Fibroblast of upper back skin (primary cell): ENCODE measurements at regions not wholly inside any gene's neighbourhood (a gene's known extent, or its start where the extent isn't known, plus 50 kb on each side); places are given as distances from the start of the nearest gene placed in this dataset.
A peak's percentile ranks its signal among the peaks of the same experiment; 100 is the strongest.

Source experiments
- DNase-seq: peaks from one replicate; pipeline ENCODE4 v3.0.0-alpha.2; 2013

GRCh38 chr6:22401206-22401605 lies 104.4 kb upstream of the PRL start:
- no peak for DNase-seq

DNA sequence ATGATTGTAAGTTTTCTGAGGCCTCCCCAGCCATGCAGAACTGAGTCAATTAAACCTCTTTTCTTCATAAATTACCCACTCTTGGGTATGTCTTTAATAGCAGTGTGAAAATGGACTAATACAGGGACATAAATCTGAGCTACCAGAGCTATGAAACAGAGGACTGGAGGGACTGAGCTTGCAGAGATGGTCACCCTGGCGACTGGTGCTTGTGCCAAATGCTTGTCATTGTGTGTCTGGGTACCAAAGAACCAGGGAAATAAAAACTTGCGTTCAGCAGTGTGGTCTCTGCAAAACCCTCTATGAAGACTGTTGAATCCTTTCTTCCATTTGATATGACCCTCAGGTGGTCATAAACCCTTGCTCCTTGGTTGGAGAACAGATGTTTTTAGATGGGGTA lies 105.1 kb upstream of the PRL start:
- no peak for DNase-seq

- DNase-seq: peak; percentile 80
Measured at GRCh38 chr6:22409486-22409885, 112.7 kb upstream of the PRL start.

GRCh38 chr6:22411376-22412105 lies 114.7 kb upstream of the PRL start:
- DNase-seq: peak; percentile 73

DNA sequence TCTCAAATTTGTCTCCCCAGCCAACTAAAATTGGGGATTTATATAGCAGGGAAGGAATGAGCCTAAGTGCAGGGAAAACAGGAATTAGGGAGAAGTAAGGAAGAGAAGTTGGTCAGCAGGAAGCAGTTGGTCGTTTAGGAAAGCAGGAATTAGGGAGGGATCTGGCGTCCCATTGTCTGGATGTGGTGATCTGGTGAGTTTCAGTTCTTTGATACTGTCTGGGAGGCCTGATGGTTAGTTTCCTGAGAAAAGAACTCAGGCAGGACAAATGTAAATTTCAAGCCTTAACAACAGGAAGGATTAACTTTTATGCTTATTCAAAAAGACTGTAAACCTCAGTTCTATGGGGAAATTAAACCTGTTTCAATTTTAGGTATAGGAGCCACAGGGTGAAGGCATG lies 116.2 kb upstream of the PRL start:
- DNase-seq: no peak

DNA sequence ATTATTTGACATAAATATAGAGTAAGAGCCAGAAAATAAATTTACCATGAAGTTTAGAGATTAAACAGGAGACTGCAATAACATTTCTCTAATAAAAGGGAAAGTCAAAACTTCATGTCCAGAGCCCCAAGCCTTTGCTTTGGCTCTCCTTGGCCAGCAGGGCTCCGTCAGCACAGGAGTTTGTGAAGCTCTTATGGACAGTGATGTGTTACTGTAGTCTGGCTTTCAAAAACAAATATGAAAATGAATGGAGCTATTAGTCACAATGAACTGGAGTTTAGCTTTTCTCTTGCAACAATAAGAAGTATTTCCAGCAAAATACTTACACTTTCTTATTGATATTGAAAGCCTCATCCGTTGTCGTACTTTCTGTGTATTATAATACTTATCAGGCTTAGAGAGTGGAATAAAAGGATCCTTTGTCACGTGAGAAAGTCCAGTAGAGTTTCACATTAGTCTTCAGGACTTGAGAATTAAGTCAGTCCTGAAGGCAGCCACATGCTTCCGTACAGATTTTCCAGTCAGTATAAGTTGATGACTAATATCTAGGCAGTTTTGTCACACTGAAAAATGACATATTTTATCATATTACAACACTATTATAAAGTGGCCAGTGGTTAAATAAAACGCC lies 117.0 kb upstream of the PRL start:
- DNase-seq: peak; percentile 34

DNA sequence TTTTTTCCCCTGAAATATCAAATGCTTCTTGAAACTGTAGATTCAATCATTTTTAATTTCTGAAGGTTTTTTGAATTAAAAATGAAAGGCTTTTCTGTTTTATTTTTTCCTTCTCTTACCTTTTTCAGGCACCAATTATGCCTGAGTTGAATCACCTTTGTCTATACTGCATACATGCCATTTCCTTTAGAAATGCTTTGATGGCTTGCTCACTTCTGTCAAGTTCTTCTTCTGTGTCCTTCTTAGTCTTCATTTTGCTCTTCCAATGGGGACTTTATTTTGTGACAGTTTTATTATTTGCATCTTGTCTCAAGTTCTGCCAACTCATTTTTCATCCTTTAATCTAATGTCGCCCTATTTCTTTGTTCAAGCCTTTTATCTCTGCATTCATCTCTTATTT lies 121.9 kb upstream of the PRL start:
- no peak for DNase-seq

GRCh38 chr6:22421198-22421597 lies 124.4 kb upstream of the PRL start:
- peak; percentile 58 for DNase-seq

GRCh38 chr6:22424196-22424595 lies 127.4 kb upstream of the PRL start:
- DNase-seq: peak; percentile 29

DNA sequence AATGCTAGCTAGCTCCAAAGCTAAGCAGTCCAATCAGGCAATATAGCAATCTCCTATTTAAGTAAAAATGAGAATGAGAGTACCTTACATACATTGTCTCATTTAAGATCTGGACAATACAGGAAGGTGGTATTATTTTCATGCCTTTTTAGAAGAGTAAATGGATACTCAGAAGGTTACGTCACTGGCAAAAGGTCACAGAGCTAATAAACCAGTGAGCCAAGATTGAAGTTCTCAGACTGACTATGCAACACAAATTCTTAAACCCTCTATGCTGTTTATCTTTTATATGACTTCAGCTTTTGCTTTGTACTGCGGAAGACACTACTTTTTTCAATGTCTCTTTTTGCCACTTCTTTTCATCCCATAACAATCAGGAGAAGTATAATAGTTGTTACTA lies 135.2 kb upstream of the PRL start:
- DNase-seq: no peak

DNA sequence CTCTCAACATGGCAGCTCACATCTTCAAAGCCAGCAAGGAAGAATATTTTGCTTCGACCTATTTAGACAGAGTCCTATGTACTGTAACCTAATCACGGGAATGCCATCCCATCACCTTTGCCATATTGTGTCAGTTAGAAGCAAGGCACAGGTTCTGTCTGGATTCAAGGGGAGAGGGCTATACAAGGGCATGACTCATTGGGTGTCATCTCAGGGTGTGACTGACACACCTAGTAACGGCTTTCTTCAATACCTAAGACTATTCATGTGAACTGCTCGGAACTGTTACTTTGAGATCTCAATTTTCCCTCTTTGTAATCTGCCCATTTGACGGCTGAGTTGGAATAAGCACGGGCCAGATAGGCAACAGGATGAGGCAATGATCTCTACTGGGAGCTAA lies 135.6 kb upstream of the HDGFL1 start:
- no peak for DNase-seq

GRCh38 chr6:22435151-22435550 lies 134.2 kb upstream of the HDGFL1 start:
- DNase-seq: no peak

- no peak for DNase-seq
Measured at GRCh38 chr6:22436134-22436533, 133.2 kb upstream of the HDGFL1 start.

- DNase-seq: peak; percentile 16
Measured at GRCh38 chr6:22437665-22438064, 131.7 kb upstream of the HDGFL1 start.

DNA sequence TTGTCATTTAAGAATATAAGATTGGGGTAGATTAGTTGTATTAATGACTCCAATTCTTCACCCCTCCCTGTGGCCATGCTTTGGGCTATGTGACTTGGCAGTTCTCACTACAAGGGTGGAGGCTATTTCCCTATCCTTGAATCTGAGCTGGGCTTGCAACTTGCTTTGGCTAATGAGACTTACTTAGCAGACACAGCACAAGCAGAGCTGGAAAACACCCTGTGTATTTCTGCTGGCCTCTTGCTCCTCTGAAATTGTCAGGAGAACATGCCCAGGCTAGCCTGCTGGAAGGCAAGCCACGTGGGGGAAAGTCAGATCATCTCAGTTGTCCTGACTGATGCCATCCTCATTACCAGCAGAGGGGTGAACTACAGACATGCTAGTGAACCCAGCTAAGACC lies 126.5 kb upstream of the HDGFL1 start:
- peak; percentile 7 for DNase-seq

GRCh38 chr6:22444330-22444729 lies 125.0 kb upstream of the HDGFL1 start:
- no peak for DNase-seq

- no peak for DNase-seq
Measured at GRCh38 chr6:22445946-22446345, 123.4 kb upstream of the HDGFL1 start.

- DNase-seq: no peak
Measured at GRCh38 chr6:22447249-22448196, 121.8 kb upstream of the HDGFL1 start.

- peak; percentile 67 for DNase-seq
Measured at GRCh38 chr6:22448291-22448711, 121.1 kb upstream of the HDGFL1 start.

GRCh38 chr6:22451962-22452361 lies 117.4 kb upstream of the HDGFL1 start:
- peak; percentile 40 for DNase-seq

- no peak for DNase-seq
Measured at GRCh38 chr6:22455378-22455777, 114.0 kb upstream of the HDGFL1 start.

- peak; percentile 58 for DNase-seq
Measured at GRCh38 chr6:22457996-22458395, 111.4 kb upstream of the HDGFL1 start.

DNA sequence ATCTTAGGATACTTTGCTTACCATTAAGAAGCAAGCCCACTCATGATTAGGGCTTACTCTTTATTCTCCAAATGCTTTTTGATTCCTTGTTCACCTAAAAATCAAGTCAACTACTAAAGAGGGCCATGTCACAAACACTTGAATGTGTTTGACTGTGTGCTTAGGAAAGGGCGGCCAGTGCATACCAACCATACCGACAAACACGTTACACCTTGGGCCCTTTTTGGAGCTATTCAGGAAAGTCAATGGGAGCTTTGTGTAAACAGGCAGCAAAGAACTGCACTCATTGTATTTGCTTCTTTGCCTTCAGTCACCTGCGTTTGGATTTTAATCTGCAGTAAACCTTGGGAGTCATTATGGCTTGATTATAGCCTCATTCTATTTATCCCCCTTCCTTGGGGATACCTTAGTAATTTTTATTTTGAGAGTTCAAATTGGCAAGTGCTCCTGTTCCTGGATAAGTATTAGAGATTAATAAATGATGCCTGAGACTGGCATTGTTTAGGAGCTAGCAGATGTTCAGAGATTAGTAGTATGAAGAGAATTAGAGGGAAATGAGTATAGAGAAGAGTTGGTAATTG lies 102.6 kb upstream of the HDGFL1 start:
- no peak for DNase-seq
